ENCODE measurements at regions not wholly inside any gene's neighbourhood (a gene's known extent, or its start where the extent isn't known, plus 50 kb on each side); places are given as distances from the start of the nearest gene placed in this dataset.
"Not testable (repeated sequence)": the region's sequence is repeated elsewhere in the genome, so short reads cannot be mapped to it uniquely, and the experiment has no call there.

DNA sequence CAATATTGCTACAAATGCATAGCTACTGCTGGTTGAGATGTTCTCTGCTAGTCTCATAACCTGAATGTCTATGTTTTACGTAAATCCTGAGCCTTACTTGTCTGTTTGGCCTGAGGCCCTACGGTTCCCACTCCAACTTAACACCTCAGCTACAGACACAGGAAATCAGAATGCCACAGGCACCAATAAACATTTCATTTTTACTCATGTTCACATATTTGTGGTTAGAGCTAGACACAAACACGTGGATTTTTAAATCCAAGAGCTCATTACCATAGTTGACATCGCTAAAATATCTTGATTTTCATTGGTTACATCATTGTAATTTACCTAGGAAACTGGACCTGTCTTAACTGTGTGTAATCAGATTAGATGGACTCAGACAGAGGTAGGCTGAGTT is 263.8 kb upstream of the CDH19 start:
- H3K4me1 ChIP-seq (ENCODE audit: control insufficient read depth in 2 of 2, insufficient read depth in 2 of 2, low read length in 2 of 2), result no peaks in the 10 kb centered on the region
- Mint-ChIP-seq H3K27ac (no peak overlapping the region), H3K4me1 (no peaks in the 10 kb centered on the region), H3K4me3 (no peak overlapping the region), H3K9me3 (peaks cover 0 to 7% (median 0%) of the 10 kb centered on the region in 11 donors), H3K36me3 (no peaks in the 10 kb centered on the region), H3K27me3 (no peaks in the 10 kb centered on the region)
- no peaks in the 10 kb centered on the region for H3K27me3 ChIP-seq (ENCODE audit: control insufficient read depth in 2 of 2, insufficient read depth in 2 of 2, low read length in 2 of 2)
- no peak for DNase-seq
- peaks cover 0 to 4% (median 0%) of the 10 kb centered on the region in 3 experiments for H3K9me3 ChIP-seq (ENCODE audit: control insufficient read depth in 2 of 3, low read length in 3 of 3)
- ATAC-seq, result no peak
- H3K4me3 ChIP-seq (ENCODE audit: low read length), result no peak overlapping the region
- no peaks in the 10 kb centered on the region for H3K36me3 ChIP-seq (ENCODE audit: control insufficient read depth in 2 of 3, insufficient read depth in 3 of 3, low read length in 3 of 3)
- ChIA-PET CTCF (no interaction called here), POLR2A (no interaction called here)
- H3K27ac ChIP-seq (ENCODE audit: low read depth, low read length), result no peak overlapping the region
- intact Hi-C loops (cut with micrococcal nuclease), result no loop called here

DNA sequence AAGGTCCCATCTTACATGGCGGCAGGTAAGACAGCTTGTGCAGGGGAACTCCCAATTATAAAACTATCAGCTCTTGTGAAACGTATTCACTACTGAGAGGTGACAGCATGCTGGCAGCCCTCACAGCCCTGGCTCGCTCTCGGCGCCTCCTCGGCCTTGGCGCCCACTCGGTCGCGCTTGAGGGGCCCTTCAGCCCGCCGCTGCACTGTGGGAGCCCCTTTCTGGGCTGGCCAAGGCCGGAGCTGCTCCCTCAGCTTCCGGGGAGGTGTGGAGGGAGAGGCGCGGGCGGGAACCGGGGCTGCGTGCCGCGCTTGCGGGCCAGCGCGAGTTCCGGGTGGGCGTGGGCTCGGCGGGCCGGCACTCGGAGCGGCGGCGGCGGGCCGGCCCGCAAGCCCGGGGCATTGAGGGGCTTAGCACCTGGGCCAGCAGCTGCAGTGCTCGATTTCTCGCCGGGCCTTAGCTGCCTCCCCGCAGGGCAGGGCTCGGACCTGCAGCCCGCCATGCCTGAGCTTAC is 262.6 kb upstream of the CDH19 start:
- H3K9me3 ChIP-seq (ENCODE audit: control insufficient read depth in 2 of 3, low read length in 3 of 3); H3K27me3 Mint-ChIP-seq; DNase-seq; ATAC-seq; H3K4me3 ChIP-seq (ENCODE audit: low read length); H3K36me3 ChIP-seq (ENCODE audit: control insufficient read depth in 2 of 3, insufficient read depth in 3 of 3, low read length in 3 of 3); CTCF ChIA-PET; H3K4me1 Mint-ChIP-seq; H3K27me3 ChIP-seq (ENCODE audit: control insufficient read depth in 2 of 2, insufficient read depth in 2 of 2, low read length in 2 of 2); H3K27ac ChIP-seq (ENCODE audit: low read depth, low read length); H3K4me1 ChIP-seq (ENCODE audit: control insufficient read depth in 2 of 2, insufficient read depth in 2 of 2, low read length in 2 of 2); POLR2A ChIA-PET; intact Hi-C loops (cut with micrococcal nuclease); H3K27ac Mint-ChIP-seq; H3K4me3 Mint-ChIP-seq; H3K36me3 Mint-ChIP-seq; H3K9me3 Mint-ChIP-seq: not testable (repeated sequence)

DNA sequence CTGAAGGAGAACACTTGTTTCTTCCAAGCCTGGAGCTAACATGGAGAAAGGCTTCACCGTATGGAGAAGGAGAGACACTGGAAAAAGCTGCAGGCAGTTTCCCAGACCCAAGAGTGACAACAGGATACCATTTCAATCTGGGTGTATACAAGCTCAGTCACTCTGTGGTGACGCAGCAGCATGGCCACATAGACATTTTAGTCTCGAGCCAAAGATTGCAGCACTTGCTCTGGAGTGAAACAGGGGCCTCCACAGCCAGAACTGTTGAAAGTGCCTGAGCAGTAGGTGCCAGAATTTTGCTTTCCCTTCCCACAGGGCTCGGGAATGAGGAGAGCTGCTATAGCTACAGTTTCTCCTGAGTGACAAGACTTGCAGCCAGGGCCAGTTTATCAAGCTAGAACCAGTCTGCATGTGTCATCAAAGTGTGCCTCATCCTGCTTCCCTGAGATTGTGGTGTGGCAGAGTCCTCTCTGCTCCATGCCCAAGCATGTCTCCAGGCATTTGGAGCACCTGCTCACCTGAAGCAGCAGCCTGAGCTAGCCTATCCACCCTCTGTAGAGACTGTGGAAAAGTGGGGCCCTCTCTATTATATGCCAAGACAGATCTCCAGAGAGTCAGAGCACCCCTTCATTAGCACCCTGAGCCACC is 234.6 kb upstream of the CDH19 start:
- no peak overlapping the region for H3K4me3 Mint-ChIP-seq
- H3K27ac ChIP-seq (ENCODE audit: low read depth, low read length), result no peak overlapping the region
- intact Hi-C loops (cut with micrococcal nuclease), result no loop called here
- CTCF ChIA-PET, result no interaction called here
- H3K36me3 Mint-ChIP-seq, result peaks cover 0 to 3% (median 0%) of the 10 kb centered on the region in 5 donors
- H3K4me3 ChIP-seq (ENCODE audit: low read length), result no peak overlapping the region
- POLR2A ChIA-PET, result no interaction called here
- no peaks in the 10 kb centered on the region for H3K4me1 ChIP-seq (ENCODE audit: control insufficient read depth in 2 of 2, insufficient read depth in 2 of 2, low read length in 2 of 2)
- H3K36me3 ChIP-seq (ENCODE audit: control insufficient read depth in 2 of 3, insufficient read depth in 3 of 3, low read length in 3 of 3), result no peaks in the 10 kb centered on the region
- no peak for ATAC-seq
- H3K9me3 ChIP-seq (ENCODE audit: control insufficient read depth in 2 of 3, low read length in 3 of 3), result no peaks in the 10 kb centered on the region
- no peaks in the 10 kb centered on the region for H3K27me3 Mint-ChIP-seq
- H3K9me3 Mint-ChIP-seq, result peaks cover 0 to 11% (median 4%) of the 10 kb centered on the region in 11 donors
- no peaks in the 10 kb centered on the region for H3K4me1 Mint-ChIP-seq
- no peak for DNase-seq
- no peak overlapping the region for H3K27ac Mint-ChIP-seq
- no peaks in the 10 kb centered on the region for H3K27me3 ChIP-seq (ENCODE audit: control insufficient read depth in 2 of 2, insufficient read depth in 2 of 2, low read length in 2 of 2)

DNA sequence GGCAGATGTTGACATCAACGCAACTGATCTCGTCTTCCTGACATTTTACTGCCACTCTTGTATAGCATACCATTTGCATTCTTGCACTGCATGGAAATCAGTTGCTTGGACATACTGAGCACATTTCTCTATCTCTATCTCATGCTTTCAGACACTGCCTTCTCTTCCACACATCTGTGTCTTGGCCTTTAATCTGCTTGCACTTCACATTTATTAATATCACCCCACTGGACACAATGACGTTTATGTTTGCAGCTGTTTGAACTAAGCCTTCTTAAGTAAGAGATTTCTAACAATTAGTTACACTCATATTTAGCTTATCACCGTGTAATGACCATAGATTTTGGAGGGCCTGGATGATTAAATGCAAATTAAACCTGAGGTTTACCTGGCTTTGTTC is 229.8 kb upstream of the CDH19 start:
- no peaks in the 10 kb centered on the region for H3K4me1 ChIP-seq (ENCODE audit: control insufficient read depth in 2 of 2, insufficient read depth in 2 of 2, low read length in 2 of 2)
- ATAC-seq, result no peak
- Mint-ChIP-seq H3K27ac (no peak overlapping the region), H3K9me3 (peaks cover 0 to 7% (median 2%) of the 10 kb centered on the region in 11 donors), H3K4me3 (no peak overlapping the region), H3K27me3 (no peaks in the 10 kb centered on the region), H3K36me3 (no peaks in the 10 kb centered on the region), H3K4me1 (no peaks in the 10 kb centered on the region)
- DNase-seq, result no peak
- no peaks in the 10 kb centered on the region for H3K9me3 ChIP-seq (ENCODE audit: control insufficient read depth in 2 of 3, low read length in 3 of 3)
- POLR2A ChIA-PET, result no interaction called here
- intact Hi-C loops (cut with micrococcal nuclease), result no loop called here
- CTCF ChIA-PET, result no interaction called here
- no peaks in the 10 kb centered on the region for H3K27me3 ChIP-seq (ENCODE audit: control insufficient read depth in 2 of 2, insufficient read depth in 2 of 2, low read length in 2 of 2)
- H3K36me3 ChIP-seq (ENCODE audit: control insufficient read depth in 2 of 3, insufficient read depth in 3 of 3, low read length in 3 of 3), result no peaks in the 10 kb centered on the region
- H3K4me3 ChIP-seq (ENCODE audit: low read length), result no peak overlapping the region
- no peak overlapping the region for H3K27ac ChIP-seq (ENCODE audit: low read depth, low read length)

DNA sequence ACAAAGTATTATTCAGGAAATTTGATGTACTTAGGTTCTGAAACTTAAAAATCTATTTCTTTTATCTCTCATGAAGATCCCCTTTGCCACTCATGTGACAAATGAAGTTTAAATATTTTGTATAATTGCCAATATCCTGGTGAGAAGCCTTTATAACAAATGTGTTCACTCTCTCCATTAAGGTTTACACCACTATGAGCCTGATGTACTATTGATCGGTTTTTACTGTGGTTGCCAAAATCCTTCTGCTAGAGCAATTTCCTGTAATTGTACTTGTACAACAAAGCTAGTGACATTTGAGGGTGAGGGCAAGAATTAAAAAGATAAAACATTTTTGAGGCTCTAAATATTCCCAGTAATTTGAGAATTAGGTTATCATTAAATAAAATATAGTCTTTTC is 222.3 kb upstream of the CDH19 start:
- no peak for ATAC-seq
- no peak overlapping the region for H3K4me3 ChIP-seq (ENCODE audit: low read length)
- H3K27ac ChIP-seq (ENCODE audit: low read depth, low read length), result no peak overlapping the region
- CTCF ChIA-PET, result no interaction called here
- H3K27me3 ChIP-seq (ENCODE audit: control insufficient read depth in 2 of 2, insufficient read depth in 2 of 2, low read length in 2 of 2), result no peaks in the 10 kb centered on the region
- Mint-ChIP-seq H3K4me3 (no peak overlapping the region), H3K36me3 (no peaks in the 10 kb centered on the region), H3K27ac (no peak overlapping the region), H3K9me3 (peaks cover 0 to 13% (median 1%) of the 10 kb centered on the region in 11 donors), H3K4me1 (no peaks in the 10 kb centered on the region), H3K27me3 (no peaks in the 10 kb centered on the region)
- no peaks in the 10 kb centered on the region for H3K36me3 ChIP-seq (ENCODE audit: control insufficient read depth in 2 of 3, insufficient read depth in 3 of 3, low read length in 3 of 3)
- no peak for DNase-seq
- intact Hi-C loops (cut with micrococcal nuclease), result no loop called here
- POLR2A ChIA-PET, result no interaction called here
- no peaks in the 10 kb centered on the region for H3K9me3 ChIP-seq (ENCODE audit: control insufficient read depth in 2 of 3, low read length in 3 of 3)
- no peaks in the 10 kb centered on the region for H3K4me1 ChIP-seq (ENCODE audit: control insufficient read depth in 2 of 2, insufficient read depth in 2 of 2, low read length in 2 of 2)

DNA sequence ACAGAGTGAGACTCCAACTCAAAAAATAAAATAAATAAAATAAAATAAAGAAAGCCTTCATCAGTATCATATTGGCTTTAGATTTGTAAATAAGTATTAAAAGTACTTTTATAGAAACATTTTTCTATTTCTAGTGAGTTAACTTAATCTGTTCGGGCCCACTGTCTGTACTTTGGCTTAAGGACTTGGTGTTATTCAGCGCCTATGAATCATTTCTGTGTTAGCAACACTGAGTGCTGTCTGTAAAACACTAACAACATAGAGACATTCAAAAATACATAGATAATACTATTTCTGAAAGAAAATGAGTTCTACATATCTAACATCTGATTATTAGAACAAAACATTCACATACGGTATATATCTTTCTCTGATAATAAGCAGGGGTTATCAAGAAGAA is 221.5 kb upstream of the CDH19 start:
- ATAC-seq (no peak), DNase-seq (no peak)
- no peaks in the 10 kb centered on the region for H3K4me1 ChIP-seq (ENCODE audit: control insufficient read depth in 2 of 2, insufficient read depth in 2 of 2, low read length in 2 of 2)
- intact Hi-C loops (cut with micrococcal nuclease), result no loop called here
- ChIA-PET POLR2A (no interaction called here), CTCF (no interaction called here)
- H3K4me3 ChIP-seq (ENCODE audit: low read length), result no peak overlapping the region
- no peaks in the 10 kb centered on the region for H3K27me3 Mint-ChIP-seq
- H3K36me3 ChIP-seq (ENCODE audit: control insufficient read depth in 2 of 3, insufficient read depth in 3 of 3, low read length in 3 of 3), result no peaks in the 10 kb centered on the region
- no peaks in the 10 kb centered on the region for H3K36me3 Mint-ChIP-seq
- H3K27ac ChIP-seq (ENCODE audit: low read depth, low read length), result no peak overlapping the region
- no peaks in the 10 kb centered on the region for H3K9me3 ChIP-seq (ENCODE audit: control insufficient read depth in 2 of 3, low read length in 3 of 3)
- no peaks in the 10 kb centered on the region for H3K27me3 ChIP-seq (ENCODE audit: control insufficient read depth in 2 of 2, insufficient read depth in 2 of 2, low read length in 2 of 2)
- no peaks in the 10 kb centered on the region for H3K4me1 Mint-ChIP-seq
- H3K4me3 Mint-ChIP-seq, result no peak overlapping the region
- H3K9me3 Mint-ChIP-seq, result peaks cover 0 to 14% (median 1%) of the 10 kb centered on the region in 11 donors
- H3K27ac Mint-ChIP-seq, result no peak overlapping the region

DNA sequence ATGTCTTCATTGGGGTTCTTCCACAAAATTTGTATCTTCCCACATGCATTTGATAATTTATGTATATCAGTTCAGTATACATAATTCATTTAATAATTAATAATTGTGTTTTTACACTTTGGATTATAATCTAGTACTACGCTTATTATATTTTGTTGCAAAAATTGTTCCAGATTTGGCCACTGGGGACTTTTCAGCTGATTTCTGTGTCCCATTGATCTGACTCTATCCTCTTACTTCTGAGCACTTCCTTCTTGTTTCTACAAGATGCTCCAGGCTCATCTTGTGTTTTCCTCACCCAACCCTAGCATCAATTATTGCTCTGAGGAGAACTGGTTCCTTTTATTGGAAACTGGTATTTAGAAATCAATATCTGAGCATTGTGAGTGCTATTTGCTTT is 215.3 kb upstream of the CDH19 start:
- no peak for ATAC-seq
- no peaks in the 10 kb centered on the region for H3K27me3 ChIP-seq (ENCODE audit: control insufficient read depth in 2 of 2, insufficient read depth in 2 of 2, low read length in 2 of 2)
- no peaks in the 10 kb centered on the region for H3K4me1 Mint-ChIP-seq
- POLR2A ChIA-PET, result no interaction called here
- no peaks in the 10 kb centered on the region for H3K36me3 Mint-ChIP-seq
- no peak overlapping the region for H3K4me3 ChIP-seq (ENCODE audit: low read length)
- no peak overlapping the region for H3K27ac Mint-ChIP-seq
- no peaks in the 10 kb centered on the region for H3K27me3 Mint-ChIP-seq
- H3K27ac ChIP-seq (ENCODE audit: low read depth, low read length), result no peak overlapping the region
- H3K9me3 Mint-ChIP-seq, result peaks cover 0 to 27% (median 0%) of the 10 kb centered on the region in 11 donors
- H3K9me3 ChIP-seq (ENCODE audit: control insufficient read depth in 2 of 3, low read length in 3 of 3), result no peaks in the 10 kb centered on the region
- DNase-seq, result no peak
- intact Hi-C loops (cut with micrococcal nuclease), result no loop called here
- H3K4me3 Mint-ChIP-seq, result no peak overlapping the region
- CTCF ChIA-PET, result no interaction called here
- H3K36me3 ChIP-seq (ENCODE audit: control insufficient read depth in 2 of 3, insufficient read depth in 3 of 3, low read length in 3 of 3), result no peaks in the 10 kb centered on the region
- no peaks in the 10 kb centered on the region for H3K4me1 ChIP-seq (ENCODE audit: control insufficient read depth in 2 of 2, insufficient read depth in 2 of 2, low read length in 2 of 2)
